Psoas muscle (tissue), 7 donors: ENCODE measurements at regions not wholly inside any gene's neighbourhood (a gene's known extent, or its start where the extent isn't known, plus 50 kb on each side); places are given as distances from the start of the nearest gene placed in this dataset.

Experiments
- ATAC-seq, 4 donors: fragments of 200-7000 bp; cut with Tn5 transposase; one replicate each; pipeline ENCODE4 v1.9.1; 2020; ENCODE audit warnings: moderate library complexity in 3 of 4, mild to moderate bottlenecking in 2 of 4
- DNase-seq, 2 donors: peaks; one replicate each; pipeline ENCODE4 v3.0.0-alpha.2; 2020
- H3K27ac ChIP-seq: fragments of 200-600 bp; one replicate; pipeline ENCODE4 v1.8.0; 2022
- H3K27me3 ChIP-seq, 3 donors: fragments of 200-600 bp in 1 of 3; one replicate each; pipeline versions ENCODE4 v1.6.1 to v1.8.0; 2013 to 2022; ENCODE audit warnings: low read length in 2 of 3, mild to moderate bottlenecking in 2 of 3, moderate library complexity in 1 of 3; ENCODE audit not compliant: insufficient read depth in 3 of 3
- H3K36me3 ChIP-seq, 2 donors: fragments of 200-600 bp in 1 of 2; one replicate each; pipeline versions ENCODE4 v1.6.1 to v1.8.0; 2013 to 2022; ENCODE audit warnings: low read depth in 1 of 2, mild to moderate bottlenecking in 1 of 2, moderate library complexity in 1 of 2; ENCODE audit not compliant: insufficient read depth in 1 of 2
- H3K4me1 ChIP-seq: fragments of 200-600 bp; one replicate; pipeline ENCODE4 v1.8.0; 2022
- H3K4me3 ChIP-seq: fragments of 200-600 bp; one replicate; pipeline ENCODE4 v1.8.0; 2022; ENCODE audit warnings: mild to moderate bottlenecking
- H3K9me3 ChIP-seq: fragments of 200-600 bp; one replicate; pipeline ENCODE4 v1.8.0; 2022
- CTCF ChIP-seq: fragments of 200-600 bp; IDR thresholded peaks from one replicate; pipeline ENCODE4 v1.8.0; 2022; ENCODE audit warnings: antibody characterized with exemption
- WGBS, 3 donors: extraction: QIAGEN DNeasy Blood & Tissue Kit; methylation state at CpG; one replicate each; pipeline versions ENCODE4 v1.1.6 to v1.1.7; 2013; 5-methylcytosine and 5-hydroxymethylcytosine counted together
- intact Hi-C, 2 donors: fragments of 100-400 bp; cut with DNase I; formaldehyde crosslinking; loops; one replicate each; pipeline versions ENCODE4 v1.11.0 to v1.14.2; 2022
- donor health status: healthy with polysubstance abuse.
- donor health status: DM: no; HTN: no; CAD: no; lungs with moderate emphysema.
- donor health status: Bipolar disorder and iron deficiency.
- donor health status: healthy.
- donor health status: DM: yes; HTN: yes; CAD: no.
- donor health status: DM: no; HTN: no; CAD: no.
- donor health status: DM: yes; HTN: yes; CAD: no.

GRCh38 chr3:154952553-154952952, 127.6 kb upstream of the MME start:
- Histone ChIP-seq H3K4me1 (peaks cover 6% of the 10 kb centered on the region), H3K9me3 (peaks cover 10% of the 10 kb centered on the region), H3K27ac (no peak overlapping the region), H3K36me3 (no peaks in the 10 kb centered on the region), H3K4me3 (no peak overlapping the region), H3K27me3 (no peaks in the 10 kb centered on the region)
- WGBS, 3 donors, result 77 to 84% (median 78%) methylated on average over 6 of the region's 6 CpGs
- no peak for TF ChIP-seq CTCF
- ATAC-seq, result no peak
- intact Hi-C loops, result loop anchor here in 1 of 2 donors (10.0 kb wide), 1 partner anchor 372 kb away; no protein-coding TSS in a partner anchor
- DNase-seq, result no peak

DNA sequence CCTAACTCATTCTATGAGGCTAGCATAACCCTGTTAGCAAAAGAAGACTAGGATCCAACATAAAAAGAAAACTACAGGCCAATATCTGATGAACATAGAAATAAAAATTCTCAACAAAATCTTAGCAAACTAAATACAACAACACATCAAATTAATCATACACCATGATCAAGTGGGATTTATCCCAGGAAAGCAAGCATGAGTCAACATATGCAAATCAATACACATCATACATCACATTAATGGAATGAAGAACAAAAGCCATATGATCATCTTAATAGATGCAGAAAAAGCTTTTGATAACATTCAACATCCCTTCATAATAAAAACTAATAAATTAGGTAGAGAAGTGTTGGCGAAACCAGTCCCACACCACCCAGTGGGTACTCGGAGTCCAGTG, 136.1 kb upstream of the MME start:
- Histone ChIP-seq H3K4me1 (no peaks in the 10 kb centered on the region), H3K36me3 (no peaks in the 10 kb centered on the region), H3K27me3 (no peaks in the 10 kb centered on the region), H3K9me3 (no peaks in the 10 kb centered on the region), H3K27ac (no peak overlapping the region), H3K4me3 (no peak overlapping the region)
- ATAC-seq, result no peak
- DNase-seq, result no peak
- WGBS, 3 donors, result 83 to 91% (median 88%) methylated on average over 2 of the region's 2 CpGs
- no peak for TF ChIP-seq CTCF
- intact Hi-C loops, result no loop called here

GRCh38 chr3:154942827-154943226, 137.3 kb upstream of the MME start:
- H3K9me3 ChIP-seq, result no peaks in the 10 kb centered on the region
- no peak for TF ChIP-seq CTCF
- H3K27me3 ChIP-seq, result no peaks in the 10 kb centered on the region
- DNase-seq (no peak), ATAC-seq (no peak)
- H3K4me3 ChIP-seq, result no peak overlapping the region
- intact Hi-C loops, result no loop called here
- no peaks in the 10 kb centered on the region for H3K4me1 ChIP-seq
- H3K27ac ChIP-seq, result no peak overlapping the region
- no peaks in the 10 kb centered on the region for H3K36me3 ChIP-seq

DNA sequence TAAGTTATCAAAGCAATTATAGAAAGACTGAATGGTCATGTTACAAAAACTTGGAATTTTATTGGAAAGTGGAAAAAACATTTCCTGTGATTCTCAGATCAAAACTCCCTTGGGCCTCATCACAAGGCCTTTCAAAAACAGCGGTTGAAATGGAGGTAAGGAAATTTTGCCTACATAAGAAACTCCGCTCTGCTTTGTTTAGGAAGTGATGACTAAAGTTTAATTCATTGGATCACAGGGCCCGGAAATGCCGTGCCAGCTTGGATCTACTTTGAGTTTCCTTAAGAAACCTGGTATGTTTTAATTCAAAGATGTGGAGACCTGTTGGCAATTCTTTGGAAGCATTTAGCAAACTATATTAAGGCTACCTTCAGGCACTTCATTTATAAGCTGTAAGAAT, 143.9 kb upstream of the MME start:
- Histone ChIP-seq H3K27ac (no peak overlapping the region), H3K27me3 (no peaks in the 10 kb centered on the region), H3K4me3 (no peak overlapping the region), H3K9me3 (no peaks in the 10 kb centered on the region), H3K36me3 (no peaks in the 10 kb centered on the region), H3K4me1 (no peaks in the 10 kb centered on the region)
- no peak for ATAC-seq
- intact Hi-C loops, result no loop called here
- TF ChIP-seq CTCF, result no peak
- DNase-seq, result no peak
- 73 to 76% (median 74%) methylated on average over 4 of the region's 4 CpGs for WGBS, 3 donors

DNA sequence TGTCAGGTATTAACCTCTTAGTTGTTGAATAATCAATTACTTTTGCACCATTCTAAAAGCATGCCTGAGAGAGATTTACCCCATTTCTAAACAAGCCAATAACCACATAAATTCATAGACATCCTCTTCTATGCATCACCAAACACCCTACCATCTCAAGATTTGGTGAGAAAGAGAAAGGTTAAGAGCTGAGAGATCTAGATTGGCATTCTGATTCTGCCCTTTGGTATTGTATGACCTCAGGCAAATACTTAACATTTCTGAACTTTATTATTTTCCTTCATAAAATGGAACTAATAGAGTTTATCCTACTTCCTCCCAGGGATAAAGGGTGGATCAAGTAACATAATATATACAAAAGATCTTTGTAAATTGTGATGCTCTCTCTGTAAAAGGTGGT, 146.5 kb upstream of the MME start:
- no peaks in the 10 kb centered on the region for H3K4me1 ChIP-seq
- no peaks in the 10 kb centered on the region for H3K36me3 ChIP-seq
- no peak overlapping the region for H3K4me3 ChIP-seq
- ATAC-seq, result no peak
- TF ChIP-seq CTCF, result no peak
- H3K9me3 ChIP-seq, result no peaks in the 10 kb centered on the region
- DNase-seq, result no peak
- no peak overlapping the region for H3K27ac ChIP-seq
- intact Hi-C loops, result no loop called here
- no peaks in the 10 kb centered on the region for H3K27me3 ChIP-seq
